ENCODE measurements at regions not wholly inside any gene's neighbourhood (a gene's known extent, or its start where the extent isn't known, plus 50 kb on each side); places are given as distances from the start of the nearest gene placed in this dataset.

- TF ChIP-seq FOXA1 (IDR thresholded peaks at IDR 0.05): no peak
- no peak for TF ChIP-seq CTCF (IDR thresholded peaks at IDR 0.05; ENCODE audit: low read depth, low read length, missing input control)
- TF ChIP-seq RAD21 (IDR thresholded peaks at IDR 0.05): no peak
- TF ChIP-seq GABPA (IDR thresholded peaks at IDR 0.05 in 1 of 2, conservative IDR thresholded peaks at IDR 0.05 in 1 of 2): no peak
Measured at GRCh38 chr2:129678751-129679150, 300.7 kb upstream of the RAB6C start.

Measured in liver (tissue), 3 donors.